Keratinocyte (primary cell): ENCODE measurements at regions not wholly inside any gene's neighbourhood (a gene's known extent, or its start where the extent isn't known, plus 50 kb on each side); places are given as distances from the start of the nearest gene placed in this dataset.

Source experiments
- CTCF ChIP-seq, 3 experiments: IDR thresholded peaks in 1 of 3; conservative IDR thresholded peaks in 1 of 3; optimal IDR thresholded peaks in 1 of 3; 2 replicates in 2 of 3; 3 replicates in 1 of 3; pipeline versions ENCODE3 to v1.5.1; 2011; ENCODE audit warnings: low read length in 3 of 3, mild to moderate bottlenecking in 3 of 3, moderate library complexity in 2 of 3, control low read depth in 1 of 3, inconsistent platforms in 1 of 3; ENCODE audit not compliant: insufficient read depth in 2 of 3; ENCODE audit errors: extremely low read depth in 1 of 3
- EZH2 ChIP-seq: IDR thresholded peaks from one replicate; pipeline ENCODE4 v1.6.1; 2012; ENCODE audit warnings: inconsistent platforms, mild to moderate bottlenecking, low read length, moderate library complexity

- TF ChIP-seq CTCF (optimal IDR thresholded peaks at IDR 0.05 in 1 of 3, IDR thresholded peaks at IDR 0.05 in 1 of 3, conservative IDR thresholded peaks at IDR 0.05 in 1 of 3; ENCODE audit: extremely low read depth in 1 of 3, insufficient read depth in 2 of 3, low read length in 3 of 3) (no peak), EZH2 (no peak)
Observed at GRCh38 chr6:169907419-169908115, 156.1 kb downstream of the ERMARD start.
